Esophagus squamous epithelium (tissue), 4 donors: ENCODE measurements at regions not wholly inside any gene's neighbourhood (a gene's known extent, or its start where the extent isn't known, plus 50 kb on each side); places are given as distances from the start of the nearest gene placed in this dataset.

Source experiments
- CTCF ChIP-seq, 6 experiments: fragments of 450-650 bp in 4 of 6; fragments of 200-600 bp in 2 of 6; sonication (generic) in 2 of 6; IDR thresholded peaks; one replicate each; pipeline ENCODE4 v1.5.1; 2016 to 2019; ENCODE audit warnings: antibody characterized with exemption in 6 of 6, mild to moderate bottlenecking in 4 of 6, moderate library complexity in 4 of 6
- POLR2A ChIP-seq, 4 donors: fragments of 450-650 bp; IDR thresholded peaks; one replicate each; pipeline ENCODE4 v1.6.1; 2017; ENCODE audit warnings: antibody characterized with exemption in 4 of 4, mild to moderate bottlenecking in 4 of 4, moderate library complexity in 3 of 4

- no peak for TF ChIP-seq CTCF (IDR thresholded peaks at IDR 0.05)
- TF ChIP-seq POLR2A (IDR thresholded peaks at IDR 0.05) = no peak
Measured at GRCh38 chr14:98498019-98498885, 773.7 kb downstream of the BCL11B start.
